Uterus (tissue), 2 donors: ENCODE measurements at regions not wholly inside any gene's neighbourhood (a gene's known extent, or its start where the extent isn't known, plus 50 kb on each side); places are given as distances from the start of the nearest gene placed in this dataset.

ENCODE experiments used
- POLR2A ChIP-seq, 2 donors: fragments of 450-650 bp; IDR thresholded peaks; one replicate each; pipeline ENCODE4 v1.6.1; 2016; ENCODE audit warnings: antibody characterized with exemption in 2 of 2, mild to moderate bottlenecking in 1 of 2, moderate library complexity in 1 of 2
- TF ChIP-seq, protein P1 (sequence below), 4 experiments: fragments of 200-600 bp in 2 of 4; fragments of 450-650 bp in 2 of 4; sonication (generic) in 2 of 4; IDR thresholded peaks; one replicate each; pipeline ENCODE4 v1.5.1; 2016 to 2019; ENCODE audit warnings: antibody characterized with exemption in 4 of 4, mild to moderate bottlenecking in 2 of 4, moderate library complexity in 1 of 4

DNA sequence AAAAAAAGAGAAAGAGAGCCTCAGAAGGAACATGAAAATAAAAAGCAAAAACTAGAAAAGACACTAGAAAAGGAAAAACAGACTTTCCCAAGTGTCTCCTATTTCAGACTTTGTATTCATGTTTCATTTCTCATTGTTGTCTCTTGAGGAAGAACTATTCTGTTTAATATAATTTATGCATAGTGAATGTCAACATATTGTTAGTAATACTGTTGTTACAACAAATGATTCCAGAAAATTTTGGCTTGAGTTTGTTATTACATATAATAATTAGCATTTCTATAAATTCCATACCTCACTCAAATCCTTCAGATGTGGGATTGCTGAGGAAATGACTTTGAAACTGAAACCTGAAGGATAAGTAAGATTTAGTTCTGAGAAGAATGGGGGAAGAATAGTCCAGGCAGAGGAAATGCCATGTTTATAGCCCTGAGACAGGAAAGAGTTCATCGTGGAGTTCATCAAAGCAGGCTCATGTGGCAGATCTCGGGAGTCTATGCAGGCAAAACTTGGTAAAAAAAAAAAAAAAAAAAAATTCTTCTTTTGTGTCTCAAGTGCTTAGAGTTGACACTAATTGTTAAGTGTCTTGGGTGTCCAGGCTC is 53.1 kb upstream of the EIF2S2 start:
- TF ChIP-seq, protein P1, sequence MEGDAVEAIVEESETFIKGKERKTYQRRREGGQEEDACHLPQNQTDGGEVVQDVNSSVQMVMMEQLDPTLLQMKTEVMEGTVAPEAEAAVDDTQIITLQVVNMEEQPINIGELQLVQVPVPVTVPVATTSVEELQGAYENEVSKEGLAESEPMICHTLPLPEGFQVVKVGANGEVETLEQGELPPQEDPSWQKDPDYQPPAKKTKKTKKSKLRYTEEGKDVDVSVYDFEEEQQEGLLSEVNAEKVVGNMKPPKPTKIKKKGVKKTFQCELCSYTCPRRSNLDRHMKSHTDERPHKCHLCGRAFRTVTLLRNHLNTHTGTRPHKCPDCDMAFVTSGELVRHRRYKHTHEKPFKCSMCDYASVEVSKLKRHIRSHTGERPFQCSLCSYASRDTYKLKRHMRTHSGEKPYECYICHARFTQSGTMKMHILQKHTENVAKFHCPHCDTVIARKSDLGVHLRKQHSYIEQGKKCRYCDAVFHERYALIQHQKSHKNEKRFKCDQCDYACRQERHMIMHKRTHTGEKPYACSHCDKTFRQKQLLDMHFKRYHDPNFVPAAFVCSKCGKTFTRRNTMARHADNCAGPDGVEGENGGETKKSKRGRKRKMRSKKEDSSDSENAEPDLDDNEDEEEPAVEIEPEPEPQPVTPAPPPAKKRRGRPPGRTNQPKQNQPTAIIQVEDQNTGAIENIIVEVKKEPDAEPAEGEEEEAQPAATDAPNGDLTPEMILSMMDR (IDR thresholded peaks at IDR 0.05): no peak
- TF ChIP-seq POLR2A (IDR thresholded peaks at IDR 0.05): no peak
